Endodermal cell (in vitro differentiated cells): ENCODE measurements at regions not wholly inside any gene's neighbourhood (a gene's known extent, or its start where the extent isn't known, plus 50 kb on each side); places are given as distances from the start of the nearest gene placed in this dataset.

ENCODE experiments used
- DNase-seq: peaks from one replicate; pipeline ENCODE4 v3.0.0-alpha.2; 2017
- H3K27ac ChIP-seq: 2 replicates; pipeline ENCODE4 v1.5.1; 2013; ENCODE audit warnings: mild to moderate bottlenecking, low read depth, low read length, moderate library complexity
- H3K27me3 ChIP-seq: 2 replicates; pipeline ENCODE4 v1.6.1; 2013; ENCODE audit warnings: mild to moderate bottlenecking, low read length, moderate library complexity; ENCODE audit not compliant: insufficient read depth, control insufficient read depth, poor library complexity, severe bottlenecking
- H3K36me3 ChIP-seq: 2 replicates; pipeline ENCODE4 v1.7.0; 2013; ENCODE audit warnings: mild to moderate bottlenecking, low read length, moderate library complexity; ENCODE audit not compliant: control insufficient read depth, insufficient read depth
- H3K4me1 ChIP-seq: one replicate; pipeline ENCODE4 v1.7.0; 2013; ENCODE audit warnings: low read length; ENCODE audit not compliant: control insufficient read depth, insufficient read depth
- H3K4me3 ChIP-seq: 2 replicates; pipeline ENCODE4 v1.5.1; 2013; ENCODE audit warnings: mild to moderate bottlenecking, low read length, moderate library complexity
- H3K9ac ChIP-seq: 2 replicates; pipeline ENCODE4 v1.6.1; 2013; ENCODE audit warnings: mild to moderate bottlenecking, low read length, moderate library complexity; ENCODE audit not compliant: poor library complexity, severe bottlenecking; ENCODE audit errors: extremely low read depth
- H3K9me3 ChIP-seq: 2 replicates; pipeline ENCODE4 v1.6.1; 2013; ENCODE audit warnings: mild to moderate bottlenecking, low read length, moderate library complexity; ENCODE audit not compliant: control insufficient read depth
- H3K27ac Mint-ChIP-seq: 2 replicates; pipeline ENCODE4 v1.8.0; 2020; ENCODE audit warnings: mixed read lengths
- H3K27me3 Mint-ChIP-seq: 2 replicates; pipeline ENCODE4 v1.8.0; 2021; ENCODE audit warnings: mild to moderate bottlenecking, mixed read lengths; ENCODE audit not compliant: insufficient read depth
- H3K36me3 Mint-ChIP-seq: 2 replicates; pipeline ENCODE4 v1.8.0; 2020; ENCODE audit warnings: low read depth, mixed read lengths
- H3K4me1 Mint-ChIP-seq: 2 replicates; pipeline ENCODE4 v1.8.0; 2020; ENCODE audit warnings: mixed read lengths
- H3K4me3 Mint-ChIP-seq: 2 replicates; pipeline ENCODE4 v1.8.0; 2020; ENCODE audit warnings: mild to moderate bottlenecking, moderate library complexity, mixed read lengths
- H3K9me3 Mint-ChIP-seq: 2 replicates; pipeline ENCODE4 v1.8.0; 2020; ENCODE audit warnings: mild to moderate bottlenecking, mixed read lengths
- WGBS, 2 experiments: methylation state at CpG; one replicate each; pipeline versions ENCODE4 v1.1.5 to v1.1.7; 2013; ENCODE audit warnings: missing lambda C conversion rate in 2 of 2, mixed read lengths in 1 of 2; ENCODE audit not compliant: insufficient coverage in 1 of 2, insufficient read length in 1 of 2; 5-methylcytosine and 5-hydroxymethylcytosine counted together
- TF ChIP-seq, protein P1 (sequence below): fragments of 200-600 bp; sonication (generic); conservative IDR thresholded peaks from 2 replicates; pipeline ENCODE4 v1.5.0; 2021; ENCODE audit warnings: antibody characterized with exemption, mild to moderate bottlenecking

- H3K36me3 Mint-ChIP-seq: peaks cover 6% of the 10 kb centered on the region
- H3K27ac Mint-ChIP-seq: no peak overlapping the region
- Histone ChIP-seq H3K9me3 (peaks cover 12% of the 10 kb centered on the region), H3K36me3 (no peaks in the 10 kb centered on the region), H3K9ac (no peak overlapping the region), H3K27me3 (no peaks in the 10 kb centered on the region), H3K4me1 (no peaks in the 10 kb centered on the region), H3K4me3 (no peak overlapping the region), H3K27ac (no peak overlapping the region)
- H3K4me3 Mint-ChIP-seq: no peak overlapping the region
- peaks cover 13% of the 10 kb centered on the region for H3K9me3 Mint-ChIP-seq
- peaks cover 16% of the 10 kb centered on the region for H3K4me1 Mint-ChIP-seq
- TF ChIP-seq, protein P1, sequence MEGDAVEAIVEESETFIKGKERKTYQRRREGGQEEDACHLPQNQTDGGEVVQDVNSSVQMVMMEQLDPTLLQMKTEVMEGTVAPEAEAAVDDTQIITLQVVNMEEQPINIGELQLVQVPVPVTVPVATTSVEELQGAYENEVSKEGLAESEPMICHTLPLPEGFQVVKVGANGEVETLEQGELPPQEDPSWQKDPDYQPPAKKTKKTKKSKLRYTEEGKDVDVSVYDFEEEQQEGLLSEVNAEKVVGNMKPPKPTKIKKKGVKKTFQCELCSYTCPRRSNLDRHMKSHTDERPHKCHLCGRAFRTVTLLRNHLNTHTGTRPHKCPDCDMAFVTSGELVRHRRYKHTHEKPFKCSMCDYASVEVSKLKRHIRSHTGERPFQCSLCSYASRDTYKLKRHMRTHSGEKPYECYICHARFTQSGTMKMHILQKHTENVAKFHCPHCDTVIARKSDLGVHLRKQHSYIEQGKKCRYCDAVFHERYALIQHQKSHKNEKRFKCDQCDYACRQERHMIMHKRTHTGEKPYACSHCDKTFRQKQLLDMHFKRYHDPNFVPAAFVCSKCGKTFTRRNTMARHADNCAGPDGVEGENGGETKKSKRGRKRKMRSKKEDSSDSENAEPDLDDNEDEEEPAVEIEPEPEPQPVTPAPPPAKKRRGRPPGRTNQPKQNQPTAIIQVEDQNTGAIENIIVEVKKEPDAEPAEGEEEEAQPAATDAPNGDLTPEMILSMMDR: no peak
- DNase-seq: peak; percentile 20
- 93 to 96% methylated on average over 10 to 13 of the region's 13 CpGs for WGBS, 2 experiments
- peaks cover 48% of the 10 kb centered on the region for H3K27me3 Mint-ChIP-seq
Measured at GRCh38 chr11:134752964-134753770, 341.1 kb upstream of the B3GAT1 start.

- Mint-ChIP-seq H3K27me3 (peaks cover 49% of the 10 kb centered on the region), H3K27ac (no peak overlapping the region), H3K4me3 (no peak overlapping the region), H3K9me3 (peaks cover 20% of the 10 kb centered on the region), H3K4me1 (peaks cover 16% of the 10 kb centered on the region), H3K36me3 (peaks cover 7% of the 10 kb centered on the region)
- no peak overlapping the region for H3K9ac ChIP-seq
- WGBS, 2 experiments: 90 to 95% methylated on average over 5 to 6 of the region's 6 CpGs
- TF ChIP-seq, protein P1: no peak
- no peaks in the 10 kb centered on the region for H3K36me3 ChIP-seq
- H3K4me3 ChIP-seq: no peak overlapping the region
- no peaks in the 10 kb centered on the region for H3K27me3 ChIP-seq
- H3K27ac ChIP-seq: no peak overlapping the region
- no peaks in the 10 kb centered on the region for H3K4me1 ChIP-seq
- peaks cover 18% of the 10 kb centered on the region for H3K9me3 ChIP-seq
- peak; percentile 10 for DNase-seq
Measured at GRCh38 chr11:134752526-134752925, 340.5 kb upstream of the B3GAT1 start.

- peaks cover 49% of the 10 kb centered on the region for H3K27me3 Mint-ChIP-seq
- DNase-seq: peak; percentile 13
- TF ChIP-seq, protein P1: no peak
- peaks cover 27% of the 10 kb centered on the region for H3K9me3 Mint-ChIP-seq
- Histone ChIP-seq H3K9me3 (peaks cover 26% of the 10 kb centered on the region), H3K4me1 (no peaks in the 10 kb centered on the region), H3K36me3 (no peaks in the 10 kb centered on the region), H3K27ac (no peak overlapping the region), H3K27me3 (no peaks in the 10 kb centered on the region), H3K4me3 (no peak overlapping the region), H3K9ac (no peak overlapping the region)
- WGBS, 2 experiments: 90 to 97% methylated on average over 6 of the region's 6 CpGs
- no peak overlapping the region for H3K27ac Mint-ChIP-seq
- H3K4me1 Mint-ChIP-seq: peaks cover 11% of the 10 kb centered on the region
- peaks cover 8% of the 10 kb centered on the region for H3K36me3 Mint-ChIP-seq
- H3K4me3 Mint-ChIP-seq: no peak overlapping the region
Measured at GRCh38 chr11:134751766-134752165, 339.7 kb upstream of the B3GAT1 start.
